ENCODE measurements at regions not wholly inside any gene's neighbourhood (a gene's known extent, or its start where the extent isn't known, plus 50 kb on each side); places are given as distances from the start of the nearest gene placed in this dataset.
"Not testable (repeated sequence)": the region's sequence is repeated elsewhere in the genome, so short reads cannot be mapped to it uniquely, and the experiment has no call there.

GRCh38 chr2:161072436-161072835 lies 87.8 kb upstream of the TANK start:
- TF ChIP-seq CTCF (IDR thresholded peaks at IDR 0.05); EZH2 (IDR thresholded peaks at IDR 0.05; ENCODE audit: borderline replicate concordance, insufficient read depth, low read depth, low read length, poor library complexity, severe bottlenecking): not testable (repeated sequence)

Data from B cell (primary cell).